ENCODE measurements at regions not wholly inside any gene's neighbourhood (a gene's known extent, or its start where the extent isn't known, plus 50 kb on each side); places are given as distances from the start of the nearest gene placed in this dataset.
"Not testable (repeated sequence)": the region's sequence is repeated elsewhere in the genome, so short reads cannot be mapped to it uniquely, and the experiment has no call there.

GRCh38 chr1:143805374-143805773 is 166.4 kb downstream of the FAM72C start:
- TF ChIP-seq CTCF (IDR thresholded peaks at IDR 0.05; ENCODE audit: poor library complexity, severe bottlenecking); REST (IDR thresholded peaks at IDR 0.05; ENCODE audit: borderline replicate concordance); EZH2 (IDR thresholded peaks at IDR 0.05; ENCODE audit: borderline replicate concordance, insufficient read depth, low read length, poor library complexity, severe bottlenecking); POLR2AphosphoS5 (IDR thresholded peaks at IDR 0.05); EP300 (conservative IDR thresholded peaks at IDR 0.05; ENCODE audit: poor library complexity, severe bottlenecking); RAD21 (conservative IDR thresholded peaks at IDR 0.05); TAF1 (IDR thresholded peaks at IDR 0.05; ENCODE audit: low read depth); MXI1 (conservative IDR thresholded peaks at IDR 0.05; ENCODE audit: poor library complexity, severe bottlenecking); SMC3 (conservative IDR thresholded peaks at IDR 0.05; ENCODE audit: poor library complexity): not testable (repeated sequence)

Measured in neural cell (in vitro differentiated cells).